Kidney tubule cell (primary cell): ENCODE measurements at regions not wholly inside any gene's neighbourhood (a gene's known extent, or its start where the extent isn't known, plus 50 kb on each side); places are given as distances from the start of the nearest gene placed in this dataset.
A peak's percentile ranks its signal among the peaks of the same experiment; 100 is the strongest.

Experiments
- DNase-seq: peaks from one replicate; pipeline ENCODE4 v3.0.0-alpha.2; 2018; ENCODE audit warnings: low spot score

GRCh38 chr3:193929921-193930646 is 205.9 kb upstream of the HES1 start:
- DNase-seq = no peak

- peak; percentile 13 for DNase-seq
Measured at GRCh38 chr3:193932136-193932535, 203.8 kb upstream of the HES1 start.

GRCh38 chr3:193932576-193932975 is 203.4 kb upstream of the HES1 start:
- no peak for DNase-seq

- peak; percentile 4 for DNase-seq
Measured at GRCh38 chr3:193933451-193933850, 202.5 kb upstream of the HES1 start.

- DNase-seq = no peak
Measured at GRCh38 chr3:193935916-193936315, 200.0 kb upstream of the HES1 start.

- DNase-seq = no peak
Measured at GRCh38 chr3:193938613-193939012, 197.3 kb upstream of the HES1 start.

- DNase-seq = no peak
Measured at GRCh38 chr3:193939527-193939926, 196.4 kb upstream of the HES1 start.

GRCh38 chr3:193940526-193940925 is 195.4 kb upstream of the HES1 start:
- no peak for DNase-seq

GRCh38 chr3:193941486-193941885 is 194.5 kb upstream of the HES1 start:
- no peak for DNase-seq

GRCh38 chr3:193942516-193943055 is 193.4 kb upstream of the HES1 start:
- no peak for DNase-seq

- no peak for DNase-seq
Measured at GRCh38 chr3:193943200-193943599, 192.7 kb upstream of the HES1 start.

- no peak for DNase-seq
Measured at GRCh38 chr3:193943851-193944517, 192.0 kb upstream of the HES1 start.

GRCh38 chr3:193944518-193944884 is 191.4 kb upstream of the HES1 start:
- no peak for DNase-seq

GRCh38 chr3:193945143-193945542 is 190.8 kb upstream of the HES1 start:
- DNase-seq = no peak

GRCh38 chr3:193946945-193947344 is 189.0 kb upstream of the HES1 start:
- DNase-seq = peak; percentile 36

GRCh38 chr3:193947596-193947995 is 188.4 kb upstream of the HES1 start:
- DNase-seq = no peak

- DNase-seq = no peak
Measured at GRCh38 chr3:193948459-193948858, 187.5 kb upstream of the HES1 start.

GRCh38 chr3:193951859-193952258 is 184.1 kb upstream of the HES1 start:
- DNase-seq = peak; percentile 7

GRCh38 chr3:193954752-193955151 is 181.2 kb upstream of the HES1 start:
- DNase-seq = no peak

- no peak for DNase-seq
Measured at GRCh38 chr3:193955719-193956118, 180.2 kb upstream of the HES1 start.

- DNase-seq = no peak
Measured at GRCh38 chr3:193959861-193960260, 176.1 kb upstream of the HES1 start.

- DNase-seq = no peak
Measured at GRCh38 chr3:193960487-193961274, 175.3 kb upstream of the HES1 start.
